ENCODE measurements at regions not wholly inside any gene's neighbourhood (a gene's known extent, or its start where the extent isn't known, plus 50 kb on each side); places are given as distances from the start of the nearest gene placed in this dataset.

GRCh38 chr2:180319586-180320405, 312.7 kb upstream of the CWC22 start:
- Histone ChIP-seq H3K9ac (no peak overlapping the region), H2AFZ (no peak overlapping the region), H3K4me2 (ENCODE audit: low read length) (no peak overlapping the region), H3K79me2 (no peaks in the 10 kb centered on the region), H3K27ac (no peak overlapping the region), H3K9me3 (ENCODE audit: control insufficient read depth, low read length) (no peaks in the 10 kb centered on the region), H3K27me3 (ENCODE audit: control insufficient read depth, insufficient read depth, low read length) (no peaks in the 10 kb centered on the region), H3K4me1 (peaks cover 4% of the 10 kb centered on the region), H3K4me3 (ENCODE audit: low read depth, low read length) (no peak overlapping the region), H3K36me3 (ENCODE audit: control insufficient read depth, insufficient read depth, low read length) (no peaks in the 10 kb centered on the region)
- TF ChIP-seq CTCF (IDR thresholded peaks at IDR 0.05), result no peak

GRCh38 chr2:180314086-180314485, 307.0 kb upstream of the CWC22 start:
- H3K9ac ChIP-seq, result no peak overlapping the region
- no peaks in the 10 kb centered on the region for H3K79me2 ChIP-seq
- no peak overlapping the region for H2AFZ ChIP-seq
- no peak overlapping the region for H3K4me2 ChIP-seq (ENCODE audit: low read length)
- H3K9me3 ChIP-seq (ENCODE audit: control insufficient read depth, low read length), result no peaks in the 10 kb centered on the region
- no peak for TF ChIP-seq CTCF (IDR thresholded peaks at IDR 0.05)
- H3K4me3 ChIP-seq (ENCODE audit: low read depth, low read length), result no peak overlapping the region
- no peaks in the 10 kb centered on the region for H3K27me3 ChIP-seq (ENCODE audit: control insufficient read depth, insufficient read depth, low read length)
- no peaks in the 10 kb centered on the region for H3K36me3 ChIP-seq (ENCODE audit: control insufficient read depth, insufficient read depth, low read length)
- H3K27ac ChIP-seq, result no peak overlapping the region
- H3K4me1 ChIP-seq, result no peaks in the 10 kb centered on the region

GRCh38 chr2:180312542-180312941, 305.4 kb upstream of the CWC22 start:
- no peaks in the 10 kb centered on the region for H3K27me3 ChIP-seq (ENCODE audit: control insufficient read depth, insufficient read depth, low read length)
- H3K4me1 ChIP-seq, result no peaks in the 10 kb centered on the region
- no peak overlapping the region for H3K9ac ChIP-seq
- H3K27ac ChIP-seq, result no peak overlapping the region
- no peaks in the 10 kb centered on the region for H3K36me3 ChIP-seq (ENCODE audit: control insufficient read depth, insufficient read depth, low read length)
- H3K4me3 ChIP-seq (ENCODE audit: low read depth, low read length), result no peak overlapping the region
- no peak overlapping the region for H3K4me2 ChIP-seq (ENCODE audit: low read length)
- H3K9me3 ChIP-seq (ENCODE audit: control insufficient read depth, low read length), result no peaks in the 10 kb centered on the region
- H3K79me2 ChIP-seq, result no peaks in the 10 kb centered on the region
- H2AFZ ChIP-seq, result no peak overlapping the region
- TF ChIP-seq CTCF (IDR thresholded peaks at IDR 0.05), result no peak

DNA sequence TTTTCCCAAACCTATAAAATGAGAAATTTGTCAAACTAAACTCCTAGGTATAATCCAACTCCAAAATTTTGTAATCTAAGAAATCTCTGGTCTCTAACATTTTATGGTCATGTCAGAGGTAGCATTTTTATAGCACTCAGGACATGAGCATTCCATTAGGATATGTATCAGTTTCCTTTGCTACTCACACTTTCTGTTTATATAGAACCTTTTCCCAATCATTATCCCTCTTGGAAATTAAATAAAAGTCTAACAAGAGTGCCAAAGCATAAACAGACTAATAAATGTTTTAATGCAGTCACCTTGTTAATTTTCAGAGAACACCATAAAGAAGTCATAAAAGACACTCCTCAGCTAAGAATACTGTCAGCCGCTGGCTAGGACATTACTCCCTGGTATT, 300.0 kb upstream of the CWC22 start:
- H3K9ac ChIP-seq, result no peak overlapping the region
- H3K4me2 ChIP-seq (ENCODE audit: low read length), result no peak overlapping the region
- no peaks in the 10 kb centered on the region for H3K9me3 ChIP-seq (ENCODE audit: control insufficient read depth, low read length)
- no peak overlapping the region for H3K4me3 ChIP-seq (ENCODE audit: low read depth, low read length)
- no peaks in the 10 kb centered on the region for H3K36me3 ChIP-seq (ENCODE audit: control insufficient read depth, insufficient read depth, low read length)
- no peak overlapping the region for H3K27ac ChIP-seq
- no peaks in the 10 kb centered on the region for H3K27me3 ChIP-seq (ENCODE audit: control insufficient read depth, insufficient read depth, low read length)
- TF ChIP-seq CTCF (IDR thresholded peaks at IDR 0.05), result no peak
- no peak overlapping the region for H2AFZ ChIP-seq
- no peaks in the 10 kb centered on the region for H3K79me2 ChIP-seq
- H3K4me1 ChIP-seq, result no peaks in the 10 kb centered on the region

GRCh38 chr2:180306346-180306745, 299.2 kb upstream of the CWC22 start:
- TF ChIP-seq CTCF (IDR thresholded peaks at IDR 0.05), result no peak

More at GRCh38 chr2:180306346-180306745, 299.2 kb upstream of the CWC22 start:
- H2AFZ ChIP-seq, result no peak overlapping the region
- H3K79me2 ChIP-seq, result no peaks in the 10 kb centered on the region
- no peak overlapping the region for H3K9ac ChIP-seq
- no peaks in the 10 kb centered on the region for H3K36me3 ChIP-seq (ENCODE audit: control insufficient read depth, insufficient read depth, low read length)
- no peak overlapping the region for H3K4me3 ChIP-seq (ENCODE audit: low read depth, low read length)
- no peak overlapping the region for H3K4me2 ChIP-seq (ENCODE audit: low read length)
- no peaks in the 10 kb centered on the region for H3K27me3 ChIP-seq (ENCODE audit: control insufficient read depth, insufficient read depth, low read length)
- no peaks in the 10 kb centered on the region for H3K9me3 ChIP-seq (ENCODE audit: control insufficient read depth, low read length)
- no peaks in the 10 kb centered on the region for H3K4me1 ChIP-seq
- no peak overlapping the region for H3K27ac ChIP-seq

All from parathyroid adenoma (tissue), 2 donors.